Body of pancreas (tissue), 4 donors: ENCODE measurements at regions not wholly inside any gene's neighbourhood (a gene's known extent, or its start where the extent isn't known, plus 50 kb on each side); places are given as distances from the start of the nearest gene placed in this dataset.

Source experiments
- ATAC-seq: fragments of 150-250 bp; one replicate; pipeline ENCODE4 v1.9.1; 2016
- DNase-seq, 4 donors: peaks; one replicate each; pipeline ENCODE4 v3.0.0-alpha.2; 2019
- H3K27ac ChIP-seq, 4 donors: fragments of 200-600 bp; sonication (generic); 1 replicate in 3 of 4; 2 replicates in 1 of 4; pipeline versions ENCODE4 v1.5.1 to v1.6.1; 2016 to 2019; ENCODE audit warnings: mild to moderate bottlenecking in 1 of 4, mixed read lengths in 1 of 4, moderate library complexity in 1 of 4
- H3K27me3 ChIP-seq, 2 donors: fragments of 200-600 bp; sonication (generic); one replicate each; pipeline ENCODE4 v1.6.0; 2016; ENCODE audit warnings: mild to moderate bottlenecking in 1 of 2
- H3K36me3 ChIP-seq, 2 donors: fragments of 200-600 bp; sonication (generic); replicated peaks in 1 of 2; 2 replicates each; pipeline ENCODE4 v1.5.1; 2016; ENCODE audit warnings: low read depth in 2 of 2; ENCODE audit not compliant: insufficient read depth in 1 of 2
- H3K4me1 ChIP-seq: fragments of 200-600 bp; sonication (generic); one replicate; pipeline ENCODE4 v1.6.0; 2016
- H3K4me3 ChIP-seq, 2 donors: fragments of 200-600 bp; sonication (generic); 1 replicate in 1 of 2; 2 replicates in 1 of 2; pipeline ENCODE4 v1.5.1; 2016 to 2019
- H3K9me3 ChIP-seq, 3 donors: fragments of 200-600 bp; sonication (generic); 1 replicate in 2 of 3; 2 replicates in 1 of 3; pipeline ENCODE4 v1.5.1; 2016
- POLR2A ChIP-seq, 3 donors: fragments of 450-650 bp; IDR thresholded peaks; one replicate each; pipeline ENCODE4 v1.6.1; 2016; ENCODE audit warnings: antibody characterized with exemption in 3 of 3, mild to moderate bottlenecking in 2 of 3
- WGBS, 2 donors: methylation state at CpG; one replicate each; pipeline ENCODE4 v1.1.5; 2017; 5-methylcytosine and 5-hydroxymethylcytosine counted together
- intact Hi-C: fragments of 100-400 bp; cut with DNase I; formaldehyde crosslinking; loops from one replicate; pipeline ENCODE4 v1.15.1; 2023
- TF ChIP-seq, protein P1 (sequence below), 7 experiments: fragments of 450-650 bp in 4 of 7; fragments of 200-600 bp in 3 of 7; sonication (generic) in 3 of 7; IDR thresholded peaks; one replicate each; pipeline ENCODE4 v1.5.1; 2016 to 2019; ENCODE audit warnings: antibody characterized with exemption in 7 of 7

DNA sequence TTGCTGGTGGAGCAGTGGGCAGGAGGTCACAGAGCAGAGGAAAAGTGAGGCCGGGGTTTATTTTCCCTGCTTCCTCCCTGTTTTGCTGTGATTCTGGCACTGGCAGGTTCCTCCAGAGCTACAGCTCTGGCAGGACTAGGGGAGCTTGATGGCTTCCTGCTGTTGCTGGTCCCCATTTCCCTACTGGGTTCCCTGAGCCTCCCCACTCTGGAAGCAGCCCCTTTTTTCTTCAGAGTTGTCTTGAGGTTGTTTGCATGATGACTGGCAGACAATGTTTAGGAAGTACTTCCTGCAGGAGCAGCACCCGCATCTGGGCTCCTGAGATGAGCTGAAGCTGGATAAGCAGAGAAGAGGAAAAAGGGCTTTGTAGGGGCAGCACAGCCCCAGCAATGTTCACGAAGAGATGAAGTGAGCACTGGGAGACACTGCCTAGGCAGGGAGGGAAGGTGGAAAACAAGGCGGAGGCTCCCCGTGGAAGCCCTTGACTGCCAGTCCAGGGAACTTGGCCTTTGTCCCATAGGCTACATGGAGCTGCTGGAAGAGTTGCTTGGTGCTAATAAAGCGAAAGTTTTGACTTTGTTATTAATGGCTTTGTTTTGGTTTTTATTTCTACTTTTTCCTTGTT is 126.9 kb downstream of the SLC38A6 start:
- no peaks in the 10 kb centered on the region for H3K4me1 ChIP-seq
- no peak for DNase-seq
- intact Hi-C loops = no loop called here

DNA sequence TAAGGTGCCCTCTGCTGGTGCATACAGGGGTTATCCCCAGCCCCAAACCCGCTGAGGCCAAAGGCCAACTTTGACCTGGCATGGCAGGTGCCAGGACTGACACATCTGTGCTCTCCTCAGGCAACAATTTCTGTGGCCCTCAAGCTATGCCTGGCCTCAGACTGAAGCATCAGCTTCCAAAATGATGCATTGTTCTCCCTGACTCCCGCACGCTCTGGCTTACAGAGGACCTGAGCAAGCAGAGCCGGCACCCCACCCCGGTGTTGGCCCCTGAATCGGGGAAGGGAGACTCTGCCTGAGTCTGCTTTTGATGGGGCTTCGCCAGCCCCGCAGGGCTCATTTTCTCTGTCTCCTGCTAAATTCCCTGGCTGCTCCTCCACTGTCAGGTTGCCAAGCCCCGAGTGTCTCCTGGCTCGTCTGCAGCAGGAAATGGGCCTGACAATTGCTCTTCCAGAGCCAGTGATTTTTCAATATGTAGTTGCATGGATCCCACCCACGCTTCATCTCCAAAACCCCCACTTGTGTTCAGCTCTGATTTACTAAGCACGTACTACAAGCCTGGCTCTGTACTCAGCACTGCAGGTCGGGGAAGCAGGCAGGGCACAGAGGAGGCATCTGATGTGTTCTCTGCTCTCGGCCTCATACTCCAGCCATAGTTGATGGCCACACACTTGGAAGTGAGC is 126.1 kb downstream of the SLC38A6 start:
- no peaks in the 10 kb centered on the region for H3K36me3 ChIP-seq
- ATAC-seq (no peak), DNase-seq (peak in 3 of 4 donors; percentile 16 to 25 (median 17))
- WGBS, 2 donors = 77 to 83% methylated on average over 13 to 14 of the region's 14 CpGs
- H3K9me3 ChIP-seq = no peaks in the 10 kb centered on the region
- no peaks in the 10 kb centered on the region for H3K4me1 ChIP-seq
- H3K4me3 ChIP-seq = no peak overlapping the region
- TF ChIP-seq POLR2A (IDR thresholded peaks at IDR 0.05) = no peak
- TF ChIP-seq, protein P1, sequence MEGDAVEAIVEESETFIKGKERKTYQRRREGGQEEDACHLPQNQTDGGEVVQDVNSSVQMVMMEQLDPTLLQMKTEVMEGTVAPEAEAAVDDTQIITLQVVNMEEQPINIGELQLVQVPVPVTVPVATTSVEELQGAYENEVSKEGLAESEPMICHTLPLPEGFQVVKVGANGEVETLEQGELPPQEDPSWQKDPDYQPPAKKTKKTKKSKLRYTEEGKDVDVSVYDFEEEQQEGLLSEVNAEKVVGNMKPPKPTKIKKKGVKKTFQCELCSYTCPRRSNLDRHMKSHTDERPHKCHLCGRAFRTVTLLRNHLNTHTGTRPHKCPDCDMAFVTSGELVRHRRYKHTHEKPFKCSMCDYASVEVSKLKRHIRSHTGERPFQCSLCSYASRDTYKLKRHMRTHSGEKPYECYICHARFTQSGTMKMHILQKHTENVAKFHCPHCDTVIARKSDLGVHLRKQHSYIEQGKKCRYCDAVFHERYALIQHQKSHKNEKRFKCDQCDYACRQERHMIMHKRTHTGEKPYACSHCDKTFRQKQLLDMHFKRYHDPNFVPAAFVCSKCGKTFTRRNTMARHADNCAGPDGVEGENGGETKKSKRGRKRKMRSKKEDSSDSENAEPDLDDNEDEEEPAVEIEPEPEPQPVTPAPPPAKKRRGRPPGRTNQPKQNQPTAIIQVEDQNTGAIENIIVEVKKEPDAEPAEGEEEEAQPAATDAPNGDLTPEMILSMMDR (IDR thresholded peaks at IDR 0.05) = no peak
- intact Hi-C loops = no loop called here
- no peaks in the 10 kb centered on the region for H3K27me3 ChIP-seq
- no peak overlapping the region for H3K27ac ChIP-seq

More for the DNA sequence above, 126.9 kb downstream of the SLC38A6 start:
- Histone ChIP-seq H3K4me3 (no peak overlapping the region), H3K36me3 (no peaks in the 10 kb centered on the region), H3K27ac (no peak overlapping the region), H3K27me3 (no peaks in the 10 kb centered on the region), H3K9me3 (no peaks in the 10 kb centered on the region)
- TF ChIP-seq, protein P1 (IDR thresholded peaks at IDR 0.05) = no peak
- no peak for TF ChIP-seq POLR2A (IDR thresholded peaks at IDR 0.05)
- whole genome bisulfite sequencing, 2 donors = 75 to 80% methylated on average over 6 of the region's 6 CpGs
- ATAC-seq = no peak

DNA sequence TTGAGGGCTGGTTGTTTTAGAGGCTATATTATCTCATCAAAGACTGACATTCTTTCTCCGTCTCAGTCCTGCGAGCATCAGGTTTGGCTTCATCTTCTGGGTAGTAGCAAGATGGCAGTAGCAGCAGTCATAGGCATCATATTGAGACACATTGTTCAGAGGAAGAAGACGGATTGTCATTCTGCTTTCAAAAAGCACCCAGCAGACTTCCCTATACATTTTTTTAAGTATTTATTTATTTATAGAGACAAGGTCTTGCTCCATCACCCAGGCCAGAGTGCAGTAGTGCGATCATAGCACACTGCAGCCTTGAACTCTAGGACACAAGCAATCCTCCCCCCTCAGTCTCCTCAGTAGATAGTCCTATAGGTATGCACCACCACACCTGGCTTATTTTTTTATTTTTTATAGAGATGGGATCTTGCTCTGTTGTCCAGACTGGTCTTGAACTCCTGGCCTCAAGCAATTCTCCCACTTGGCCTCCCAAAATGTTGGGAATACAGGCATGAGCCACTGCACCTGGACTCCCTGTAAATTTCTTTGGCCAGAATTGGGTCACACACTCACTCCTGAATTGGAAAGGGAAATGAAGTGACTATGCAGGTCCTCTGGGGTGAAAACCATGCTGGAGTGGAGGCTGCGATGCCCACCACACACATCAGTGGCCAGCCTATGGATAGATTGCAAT is 125.4 kb downstream of the SLC38A6 start:
- TF ChIP-seq POLR2A (IDR thresholded peaks at IDR 0.05) = no peak
- TF ChIP-seq, protein P1 (IDR thresholded peaks at IDR 0.05) = no peak
- no peaks in the 10 kb centered on the region for H3K9me3 ChIP-seq
- no peaks in the 10 kb centered on the region for H3K4me1 ChIP-seq
- DNase-seq (no peak), ATAC-seq (no peak)
- intact Hi-C loops = no loop called here
- WGBS, 2 donors = 82 to 97% methylated on average over 5 of the region's 5 CpGs
- H3K27me3 ChIP-seq = no peaks in the 10 kb centered on the region
- no peak overlapping the region for H3K4me3 ChIP-seq
- H3K36me3 ChIP-seq = no peaks in the 10 kb centered on the region
- no peak overlapping the region for H3K27ac ChIP-seq

DNA sequence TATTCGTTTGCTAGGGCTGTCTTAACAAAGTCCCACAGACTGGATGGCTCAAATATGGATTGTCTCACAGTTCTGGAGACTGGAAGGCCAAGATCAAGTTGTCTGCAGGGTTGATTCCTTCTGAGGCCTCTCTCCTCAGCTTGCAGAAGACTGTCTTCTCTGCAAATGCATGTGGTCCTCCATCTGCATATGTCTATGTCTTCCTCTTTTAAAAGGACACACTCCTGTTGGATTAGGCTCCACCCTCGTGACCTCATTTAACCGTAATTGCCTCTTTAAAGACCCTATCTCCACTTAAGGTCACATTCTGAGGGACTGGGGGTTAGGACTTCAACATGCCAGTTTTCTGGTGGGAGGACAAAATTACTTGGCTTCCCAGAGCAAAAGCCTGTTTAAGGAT is 123.3 kb downstream of the SLC38A6 start:
- no peak overlapping the region for H3K4me3 ChIP-seq
- no peaks in the 10 kb centered on the region for H3K27me3 ChIP-seq
- no peaks in the 10 kb centered on the region for H3K4me1 ChIP-seq
- DNase-seq = no peak
- intact Hi-C loops = no loop called here
- 66 to 69% methylated on average over 3 of the region's 3 CpGs for WGBS, 2 donors
- H3K27ac ChIP-seq = peak overlapping the region in 1 of 4 donors; percentile 18
- H3K36me3 ChIP-seq = no peaks in the 10 kb centered on the region
- ATAC-seq = no peak
- no peaks in the 10 kb centered on the region for H3K9me3 ChIP-seq
- TF ChIP-seq POLR2A (IDR thresholded peaks at IDR 0.05) = no peak
- TF ChIP-seq, protein P1 (IDR thresholded peaks at IDR 0.05) = no peak
